Aorta (tissue), 5 donors: ENCODE measurements at regions not wholly inside any gene's neighbourhood (a gene's known extent, or its start where the extent isn't known, plus 50 kb on each side); places are given as distances from the start of the nearest gene placed in this dataset.
A peak's percentile ranks its signal among the peaks of the same experiment; 100 is the strongest.

Experiments used
- ATAC-seq: fragments of 200-7000 bp; cut with Tn5 transposase; one replicate; pipeline ENCODE4 v1.9.1; 2022; ENCODE audit warnings: moderate library complexity; ENCODE audit not compliant: low FRiP score
- DNase-seq, 2 donors: peaks; one replicate each; pipeline ENCODE4 v3.0.0-alpha.2; 2020
- H3K27ac ChIP-seq, 2 donors: one replicate each; pipeline ENCODE4 v1.5.1; 2013; ENCODE audit warnings: low read length in 2 of 2, mild to moderate bottlenecking in 2 of 2, moderate library complexity in 2 of 2, control low read depth in 1 of 2, inconsistent platforms in 1 of 2, low read depth in 1 of 2
- H3K27me3 ChIP-seq, 2 donors: one replicate each; pipeline ENCODE4 v1.6.1; 2013; ENCODE audit warnings: control low read depth in 1 of 2, low read length in 1 of 2, mild to moderate bottlenecking in 1 of 2, moderate library complexity in 1 of 2; ENCODE audit not compliant: insufficient read depth in 2 of 2, control insufficient read depth in 1 of 2
- H3K36me3 ChIP-seq, 2 donors: one replicate each; pipeline ENCODE4 v1.6.1; 2013; ENCODE audit warnings: control low read depth in 1 of 2, low read length in 1 of 2, mild to moderate bottlenecking in 1 of 2; ENCODE audit not compliant: insufficient read depth in 2 of 2, control insufficient read depth in 1 of 2
- H3K4me1 ChIP-seq, 2 donors: one replicate each; pipeline ENCODE4 v1.6.1; 2013; ENCODE audit warnings: low read length in 2 of 2, control low read depth in 1 of 2, mild to moderate bottlenecking in 1 of 2, moderate library complexity in 1 of 2; ENCODE audit not compliant: insufficient read depth in 2 of 2, control insufficient read depth in 1 of 2
- H3K4me3 ChIP-seq, 2 donors: one replicate each; pipeline ENCODE4 v1.5.1; 2013; ENCODE audit warnings: low read length in 2 of 2, control low read depth in 1 of 2, mild to moderate bottlenecking in 1 of 2
- H3K9me3 ChIP-seq: one replicate; pipeline ENCODE4 v1.6.1; 2013; ENCODE audit warnings: mild to moderate bottlenecking, low read length; ENCODE audit not compliant: control insufficient read depth
- WGBS, 2 donors: extraction: QIAGEN DNeasy Blood & Tissue Kit; methylation state at CpG; one replicate each; pipeline ENCODE4 v1.1.7; 2013; 5-methylcytosine and 5-hydroxymethylcytosine counted together
- intact Hi-C, 2 donors: fragments of 100-400 bp; cut with DNase I; formaldehyde crosslinking; loops; one replicate each; pipeline versions ENCODE4 v1.14.2 to v1.15.0; 2022
- donor health status: healthy with polysubstance abuse.
- donor health status: Bipolar disorder and iron deficiency.
- donor health status: DM: no; HTN: no; CAD: no.
- donor health status: DM: no; HTN: no; CAD: no.
- donor health status: DM: yes; HTN: yes; CAD: no.

DNA sequence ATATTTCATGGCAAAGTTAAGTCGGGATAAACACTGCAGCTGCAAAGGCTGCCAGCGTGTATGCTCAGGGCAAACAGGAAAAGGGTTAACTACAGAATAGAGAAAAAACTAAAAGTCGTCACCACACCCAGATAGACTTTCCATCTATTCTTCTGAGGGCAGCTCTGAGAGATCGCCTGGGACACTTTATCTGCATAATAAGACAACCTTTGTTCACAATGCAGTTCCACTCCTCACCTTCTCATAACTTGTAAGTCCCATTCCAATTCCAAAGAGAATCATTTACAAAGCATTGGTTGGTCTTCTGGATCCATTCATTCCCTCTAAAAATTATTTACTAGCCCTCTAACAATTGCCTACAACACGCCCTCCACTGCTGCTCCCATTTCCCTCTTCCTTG lies 437.4 kb downstream of the RND3 start:
- Histone ChIP-seq H3K36me3 (no peaks in the 10 kb centered on the region), H3K4me3 (no peak overlapping the region), H3K27ac (no peak overlapping the region), H3K9me3 (no peaks in the 10 kb centered on the region), H3K27me3 (no peaks in the 10 kb centered on the region), H3K4me1 (peaks cover 0 to 2% of the 10 kb centered on the region in 2 donors)
- no peak for ATAC-seq
- WGBS, 2 donors = 44 to 47% methylated on average over 5 of the region's 5 CpGs
- no peak for DNase-seq
- intact Hi-C loops = no loop called here

DNA sequence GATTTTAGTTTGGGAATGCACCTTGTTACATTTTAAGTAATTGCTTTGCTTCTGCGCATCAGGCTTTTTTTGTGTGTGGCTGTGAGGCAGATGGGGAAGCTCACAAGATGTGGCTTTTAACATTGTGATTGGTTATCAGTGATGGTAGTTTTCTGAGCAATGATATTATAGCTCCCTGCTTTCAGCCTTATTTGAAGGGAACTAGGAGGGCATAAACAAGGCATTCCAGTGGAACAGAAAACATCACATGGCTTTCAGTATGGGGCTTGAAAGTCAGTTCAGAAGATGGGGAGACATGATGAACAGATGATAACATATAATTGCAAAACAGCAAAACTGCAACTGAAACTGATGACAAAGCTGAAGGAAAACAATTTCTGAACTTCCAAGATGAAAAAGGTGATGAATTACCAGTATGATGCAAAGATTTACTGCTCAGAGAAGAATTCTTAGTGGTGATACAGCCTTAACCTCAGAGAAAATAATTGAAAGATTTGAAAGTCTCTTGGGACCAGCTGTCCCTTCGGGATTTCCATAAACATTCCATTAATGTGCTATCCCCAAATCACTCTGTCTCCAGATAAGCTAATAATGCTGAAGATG lies 439.7 kb downstream of the RND3 start:
- WGBS, 2 donors = 87 to 88% methylated on average over 2 of the region's 2 CpGs

DNA sequence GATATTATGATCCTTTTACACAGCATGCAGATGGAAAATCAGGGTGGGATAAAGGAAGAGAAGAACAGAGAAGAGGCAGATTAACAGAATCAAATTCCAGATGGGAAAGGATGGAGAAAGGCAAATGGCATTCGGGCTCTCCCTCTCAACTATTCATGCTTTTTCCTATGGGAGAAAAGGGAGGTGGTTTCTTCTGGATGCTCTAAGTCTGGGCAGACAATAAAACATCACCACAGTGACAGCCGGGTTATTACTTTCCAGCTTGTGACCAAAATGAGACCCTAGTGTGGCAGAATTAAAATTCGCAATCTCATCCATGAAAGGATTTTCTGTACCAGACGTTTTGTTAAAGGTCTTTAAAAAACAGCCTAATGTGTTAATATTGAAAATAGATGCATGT lies 440.7 kb downstream of the RND3 start:
- Histone ChIP-seq H3K4me1 (peaks cover 0 to 2% of the 10 kb centered on the region in 2 donors), H3K27me3 (no peaks in the 10 kb centered on the region), H3K36me3 (no peaks in the 10 kb centered on the region), H3K27ac (no peak overlapping the region), H3K9me3 (no peaks in the 10 kb centered on the region), H3K4me3 (peak overlapping the region in 1 of 2 donors; percentile 41)
- intact Hi-C loops = no loop called here
- ATAC-seq (no peak), DNase-seq (no peak)
- WGBS, 2 donors = 74 to 76% methylated on average over 4 of the region's 4 CpGs

More for the DNA sequence above, 439.7 kb downstream of the RND3 start:
- intact Hi-C loops = no loop called here
- DNase-seq (no peak), ATAC-seq (no peak)
- no peaks in the 10 kb centered on the region for H3K36me3 ChIP-seq
- H3K27me3 ChIP-seq = no peaks in the 10 kb centered on the region
- H3K4me1 ChIP-seq = peaks cover 0 to 2% of the 10 kb centered on the region in 2 donors
- no peak overlapping the region for H3K27ac ChIP-seq
- no peak overlapping the region for H3K4me3 ChIP-seq
- no peaks in the 10 kb centered on the region for H3K9me3 ChIP-seq

DNA sequence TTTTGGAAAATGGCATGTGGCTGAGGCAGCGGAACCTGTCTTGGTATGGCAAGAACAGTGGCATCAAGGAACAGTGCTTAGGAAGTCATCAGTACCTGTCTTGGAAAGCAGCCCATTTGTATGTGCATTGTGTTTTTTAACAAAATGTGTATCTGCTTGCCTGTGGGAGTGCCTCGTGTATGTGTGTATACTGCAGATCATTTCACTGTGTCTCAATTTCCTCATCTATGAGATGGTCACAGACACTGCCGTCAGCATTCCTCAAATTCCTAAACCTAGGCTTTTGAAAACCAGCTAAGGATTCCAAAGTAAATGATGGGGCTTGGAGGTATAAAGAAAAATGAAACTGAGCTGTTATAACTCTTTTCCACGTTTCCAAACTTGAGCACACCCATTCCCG lies 441.3 kb downstream of the RND3 start:
- DNase-seq = no peak
- Histone ChIP-seq H3K4me3 (peak overlapping the region in 1 of 2 donors; percentile 41), H3K27me3 (no peaks in the 10 kb centered on the region), H3K9me3 (no peaks in the 10 kb centered on the region), H3K27ac (no peak overlapping the region), H3K4me1 (peaks cover 0 to 2% of the 10 kb centered on the region in 2 donors), H3K36me3 (no peaks in the 10 kb centered on the region)
- intact Hi-C loops = no loop called here
- ATAC-seq = no peak
- 38 to 45% methylated on average over 5 of the region's 5 CpGs for WGBS, 2 donors

DNA sequence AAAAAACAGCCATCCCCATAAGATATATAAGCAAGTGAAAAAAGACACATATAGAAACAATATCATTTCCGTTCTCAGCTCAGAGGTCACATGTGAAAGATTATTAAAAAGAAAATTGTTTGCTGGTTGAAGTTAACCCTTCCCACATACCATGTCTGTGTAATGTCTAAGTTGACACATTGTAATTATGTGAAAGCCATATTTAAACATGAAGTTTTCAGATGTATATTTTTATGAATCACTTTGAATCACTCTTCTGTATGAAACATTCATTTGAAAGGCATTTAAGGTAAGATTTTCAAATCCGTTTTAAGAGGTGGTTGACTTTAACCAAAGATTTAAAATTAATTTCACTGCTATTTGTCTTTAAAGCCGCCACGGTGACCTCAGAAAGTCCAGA lies 441.9 kb downstream of the RND3 start:
- Histone ChIP-seq H3K36me3 (no peaks in the 10 kb centered on the region), H3K27me3 (no peaks in the 10 kb centered on the region), H3K27ac (no peak overlapping the region), H3K9me3 (no peaks in the 10 kb centered on the region), H3K4me1 (peaks cover 0 to 2% of the 10 kb centered on the region in 2 donors), H3K4me3 (no peak overlapping the region)
- intact Hi-C loops = no loop called here
- DNase-seq (no peak), ATAC-seq (no peak)
- 86% methylated on average over 4 of the region's 4 CpGs for WGBS, 2 donors

DNA sequence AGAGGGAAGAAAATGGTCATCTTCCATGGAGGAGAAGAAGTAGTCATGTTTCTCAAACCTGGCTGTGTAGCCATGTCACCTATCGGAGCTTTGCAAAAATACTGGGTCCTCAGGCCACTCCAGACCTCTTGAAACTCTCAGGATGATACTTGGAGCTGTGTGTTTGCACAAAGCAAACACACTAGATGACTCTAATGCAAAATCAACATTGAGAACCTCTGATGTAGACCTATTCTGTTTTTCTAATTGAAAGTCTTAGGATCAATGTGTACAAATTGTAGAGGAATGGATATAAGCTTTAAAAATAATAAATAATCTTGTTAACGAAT lies 444.3 kb downstream of the RND3 start:
- no peak for ATAC-seq
- Histone ChIP-seq H3K9me3 (no peaks in the 10 kb centered on the region), H3K27ac (no peak overlapping the region), H3K4me3 (no peak overlapping the region), H3K27me3 (no peaks in the 10 kb centered on the region), H3K36me3 (no peaks in the 10 kb centered on the region), H3K4me1 (no peaks in the 10 kb centered on the region)
- intact Hi-C loops = no loop called here
- WGBS, 2 donors = 89 to 96% methylated on average over 2 of the region's 2 CpGs
- DNase-seq = no peak

DNA sequence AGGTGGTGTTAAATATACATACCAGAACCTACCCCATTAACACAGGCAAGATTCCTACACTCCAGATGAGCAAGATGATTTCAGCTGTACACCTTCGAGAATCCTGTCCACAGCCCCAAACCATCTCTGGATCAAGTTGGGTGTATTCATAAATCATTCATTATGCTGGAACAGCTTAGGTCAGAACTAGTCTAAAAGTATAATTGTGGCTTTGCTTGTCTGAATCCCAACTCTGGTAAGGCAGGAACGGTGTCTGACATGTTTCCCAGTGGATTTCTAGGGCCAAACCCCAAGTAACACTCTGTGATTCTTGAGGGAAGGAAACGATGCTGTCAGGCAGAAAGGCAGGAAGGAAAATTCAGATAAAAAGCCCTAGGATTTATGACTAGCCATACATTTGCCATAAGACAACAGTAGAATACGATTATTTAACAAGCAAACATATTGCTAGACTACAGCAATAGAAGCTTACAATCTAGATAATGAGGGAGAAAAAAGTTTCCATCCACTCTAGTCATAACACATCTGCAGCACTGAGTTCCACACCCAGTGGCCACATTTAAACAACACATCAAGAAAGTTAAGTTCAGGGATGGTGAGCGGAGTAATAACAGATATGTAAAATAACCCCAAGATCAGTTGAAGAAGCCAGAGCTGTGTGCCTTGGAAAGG lies 444.8 kb downstream of the RND3 start:
- DNase-seq (no peak), ATAC-seq (no peak)
- no peaks in the 10 kb centered on the region for H3K36me3 ChIP-seq
- no peaks in the 10 kb centered on the region for H3K9me3 ChIP-seq
- WGBS, 2 donors = 76 to 78% methylated on average over 5 of the region's 5 CpGs
- H3K4me3 ChIP-seq = no peak overlapping the region
- no peak overlapping the region for H3K27ac ChIP-seq
- H3K27me3 ChIP-seq = no peaks in the 10 kb centered on the region
- intact Hi-C loops = no loop called here
- no peaks in the 10 kb centered on the region for H3K4me1 ChIP-seq

DNA sequence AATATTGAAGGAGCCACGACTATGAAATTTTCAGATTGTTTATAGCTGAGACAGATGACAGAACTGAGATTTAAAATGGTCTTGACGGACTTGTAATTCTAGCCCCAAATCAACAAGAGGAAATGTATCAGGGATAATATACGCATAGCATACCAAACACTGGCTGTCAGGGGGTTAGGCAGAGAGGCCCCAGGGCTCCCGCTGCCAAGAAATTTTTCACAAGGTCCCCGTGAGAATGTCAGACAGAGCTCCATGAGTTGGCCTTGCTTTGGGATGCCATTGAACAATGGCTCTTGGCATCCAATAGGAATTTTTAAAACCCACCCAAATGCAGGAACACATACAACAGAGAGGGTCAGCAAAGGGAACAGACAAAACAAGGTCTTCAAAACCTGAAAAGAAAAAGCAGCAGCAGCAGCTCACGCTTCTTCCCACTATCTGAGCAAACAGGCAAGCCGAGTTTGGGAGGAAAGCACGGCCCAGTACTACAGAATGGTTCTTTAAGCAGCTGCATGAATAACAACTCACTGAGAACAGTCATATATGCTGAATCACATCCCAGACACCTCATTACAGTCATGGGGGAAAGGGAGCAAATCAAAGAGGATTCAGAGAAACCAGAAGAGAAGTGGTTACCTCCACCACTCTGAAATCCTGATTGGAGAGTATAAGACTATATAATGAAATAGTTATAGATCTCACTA lies 445.6 kb downstream of the RND3 start:
- Histone ChIP-seq H3K4me1 (no peaks in the 10 kb centered on the region), H3K27ac (no peak overlapping the region), H3K9me3 (no peaks in the 10 kb centered on the region), H3K27me3 (no peaks in the 10 kb centered on the region), H3K4me3 (no peak overlapping the region), H3K36me3 (no peaks in the 10 kb centered on the region)
- DNase-seq = no peak
- ATAC-seq = no peak
- intact Hi-C loops = no loop called here
- WGBS, 2 donors = 74 to 84% methylated on average over 8 of the region's 8 CpGs

DNA sequence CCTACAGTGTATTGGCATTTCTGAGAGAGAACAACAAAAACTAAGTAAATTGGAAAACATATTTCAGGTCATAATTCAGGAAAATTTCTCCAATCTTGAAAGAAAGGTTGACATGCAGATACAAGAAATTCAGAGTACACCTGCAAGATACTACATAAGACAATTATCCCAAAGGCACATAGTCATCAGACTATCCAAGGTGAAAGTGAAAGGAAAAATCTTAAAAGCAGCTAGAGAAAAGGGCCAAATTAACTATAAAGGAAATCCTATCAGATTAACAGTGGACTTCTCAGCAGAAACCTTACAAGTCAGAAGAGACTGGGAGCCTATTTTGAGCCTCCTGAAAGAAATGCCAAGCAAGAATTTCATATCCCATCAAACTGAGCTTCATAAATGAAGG lies 449.0 kb upstream of the MMADHC start:
- no peaks in the 10 kb centered on the region for H3K27me3 ChIP-seq
- H3K4me1 ChIP-seq = no peaks in the 10 kb centered on the region
- H3K4me3 ChIP-seq = no peak overlapping the region
- intact Hi-C loops = no loop called here
- ATAC-seq (no peak), DNase-seq (no peak)
- no peaks in the 10 kb centered on the region for H3K9me3 ChIP-seq
- no peaks in the 10 kb centered on the region for H3K36me3 ChIP-seq
- H3K27ac ChIP-seq = no peak overlapping the region
